Activated CD4-positive, alpha-beta T cell treated with anti-CD3 and anti-CD28 coated beads for 48 hours (primary cell): ENCODE measurements at regions not wholly inside any gene's neighbourhood (a gene's known extent, or its start where the extent isn't known, plus 50 kb on each side); places are given as distances from the start of the nearest gene placed in this dataset.
"Not testable (repeated sequence)": the region's sequence is repeated elsewhere in the genome, so short reads cannot be mapped to it uniquely, and the experiment has no call there.

Experiments
- DNase-seq: peaks from one replicate; pipeline ENCODE4 v3.0.0-alpha.2; 2020

DNA sequence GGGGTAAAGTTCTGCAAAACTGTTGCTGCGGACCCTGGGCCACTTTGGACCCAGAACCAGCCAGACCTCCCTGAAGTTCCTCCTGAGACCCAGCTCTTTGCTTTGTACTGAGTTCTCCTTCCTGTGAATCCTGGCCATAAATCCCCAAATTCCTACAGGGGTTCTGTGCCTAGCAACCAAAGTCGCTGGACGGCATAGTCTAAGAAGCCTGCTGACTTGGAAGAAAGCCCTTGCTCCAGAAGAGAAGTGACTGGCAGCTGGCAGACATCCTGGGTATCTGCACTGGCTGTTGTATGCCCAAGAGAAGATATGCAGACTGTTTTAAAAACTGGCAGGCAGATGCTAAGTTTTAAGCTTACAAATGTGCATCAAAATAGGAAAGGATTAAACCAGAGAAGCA is 99.9 kb upstream of the SLC24A4 start:
- DNase-seq = no peak

DNA sequence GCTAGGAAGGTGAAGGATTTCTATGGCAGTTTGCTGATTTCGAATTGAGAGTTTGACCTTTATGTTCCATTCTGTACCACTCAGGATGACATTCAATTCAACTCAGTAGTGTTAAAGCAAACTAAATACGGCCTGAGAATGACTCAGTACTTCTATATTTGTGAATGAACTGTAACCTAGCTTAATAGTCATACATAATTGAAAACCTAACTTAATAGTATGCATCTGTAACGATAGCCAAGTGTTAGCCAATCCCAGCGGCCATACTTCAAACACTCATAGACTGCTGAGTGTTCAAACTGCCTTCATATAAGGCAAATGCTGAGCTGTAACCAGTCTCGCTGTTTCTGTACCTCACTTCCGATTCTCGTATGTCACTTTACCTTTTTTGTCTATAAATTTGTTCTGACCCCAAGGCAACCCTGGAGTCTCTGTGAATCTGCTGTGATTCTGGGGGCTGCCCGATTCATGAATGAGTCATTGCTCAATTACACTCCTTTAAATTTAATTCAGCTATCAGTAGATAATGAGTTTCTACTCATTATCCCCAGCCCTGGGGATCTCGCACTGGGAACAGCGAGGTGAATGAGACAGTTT is 98.5 kb upstream of the SLC24A4 start:
- no peak for DNase-seq

DNA sequence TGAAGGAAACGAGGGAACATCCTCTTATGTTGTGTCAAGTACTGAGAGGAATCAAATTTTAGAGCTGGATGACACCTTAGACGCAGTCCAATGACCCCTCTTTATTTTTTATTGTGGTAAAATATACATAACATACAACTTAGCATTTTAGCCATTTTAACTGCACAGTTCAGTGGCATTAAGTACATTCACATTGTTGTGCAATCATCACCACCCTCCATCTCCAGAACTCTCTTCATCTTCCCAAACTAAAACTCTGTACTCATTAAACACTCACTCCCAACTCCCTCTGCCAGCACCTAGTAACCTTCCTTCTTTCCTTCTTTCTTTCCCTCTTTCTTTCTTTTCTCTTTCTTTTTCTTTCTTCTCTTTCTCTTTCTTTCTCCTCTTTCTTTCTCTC is 97.2 kb upstream of the SLC24A4 start:
- DNase-seq = no peak

DNA sequence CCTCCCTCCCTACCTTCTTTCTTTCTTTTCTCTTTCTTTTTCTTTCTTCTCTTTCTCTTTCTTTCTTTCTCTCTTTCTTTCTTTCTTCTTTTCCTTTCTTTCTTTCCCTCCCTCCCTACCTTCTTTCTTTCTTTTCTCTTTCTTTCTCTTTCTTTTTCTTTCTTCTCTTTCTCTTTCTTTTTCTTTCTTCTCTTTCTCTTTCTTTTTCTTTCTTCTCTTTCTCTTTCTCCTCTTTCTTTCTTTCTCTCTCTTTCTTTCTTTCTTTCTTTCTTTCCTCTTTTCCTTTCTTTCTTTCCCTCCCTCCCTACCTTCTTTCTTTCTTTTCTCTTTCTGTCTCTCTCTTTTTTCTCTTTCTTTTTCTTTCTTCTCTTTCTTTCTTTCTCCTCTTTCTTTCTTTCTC is 96.8 kb upstream of the SLC24A4 start:
- not testable (repeated sequence) for DNase-seq

DNA sequence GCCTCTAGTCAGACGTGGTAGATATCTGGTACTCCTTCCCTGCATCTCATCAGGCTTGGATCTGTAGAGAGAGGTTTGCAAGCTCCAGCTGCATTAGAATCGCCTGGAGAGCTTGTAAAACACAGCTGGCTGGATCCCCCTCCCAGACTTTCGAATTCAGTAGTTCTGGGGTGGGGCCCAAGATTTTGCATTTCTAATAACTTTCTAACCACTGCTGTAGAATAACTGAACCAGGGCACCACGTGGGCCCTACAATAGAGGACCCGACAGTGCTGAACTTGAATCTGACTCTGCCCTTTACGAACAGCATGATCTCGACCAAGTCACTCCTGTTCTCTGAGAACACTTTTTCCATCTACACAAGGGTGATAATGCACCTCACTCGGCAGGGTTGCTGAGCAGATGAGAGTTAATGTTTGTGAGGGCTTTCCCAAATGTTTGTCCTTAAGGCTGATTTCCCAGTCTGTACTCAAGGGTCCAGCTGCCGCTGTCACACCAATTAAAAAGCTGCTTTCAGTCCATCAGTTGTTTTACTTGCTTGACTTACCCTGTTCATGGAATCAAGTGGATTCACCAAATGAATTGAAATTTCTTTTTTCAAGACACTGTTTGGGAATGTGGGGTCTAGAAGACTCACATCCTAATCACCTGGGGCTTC is 86.6 kb upstream of the SLC24A4 start:
- no peak for DNase-seq

DNA sequence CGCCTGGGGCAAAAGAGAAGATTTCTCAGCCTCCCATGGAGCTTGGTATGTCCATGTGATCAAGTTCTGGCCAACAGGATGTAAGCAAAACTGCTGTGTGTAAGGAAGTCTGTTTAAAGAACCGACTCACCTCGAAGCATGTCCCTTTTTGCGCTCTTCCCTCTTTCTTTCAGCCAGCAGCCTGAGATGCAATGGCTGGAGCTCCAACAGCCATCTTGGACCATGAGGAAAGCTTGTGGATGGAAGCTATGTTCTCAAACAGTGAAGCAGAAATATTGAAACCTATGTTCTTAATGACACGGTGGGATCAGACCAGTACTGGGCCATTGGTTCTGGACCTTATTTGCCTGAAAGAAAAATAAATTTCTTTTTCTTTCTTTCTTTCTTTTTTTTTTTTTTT is 82.3 kb upstream of the SLC24A4 start:
- no peak for DNase-seq

DNA sequence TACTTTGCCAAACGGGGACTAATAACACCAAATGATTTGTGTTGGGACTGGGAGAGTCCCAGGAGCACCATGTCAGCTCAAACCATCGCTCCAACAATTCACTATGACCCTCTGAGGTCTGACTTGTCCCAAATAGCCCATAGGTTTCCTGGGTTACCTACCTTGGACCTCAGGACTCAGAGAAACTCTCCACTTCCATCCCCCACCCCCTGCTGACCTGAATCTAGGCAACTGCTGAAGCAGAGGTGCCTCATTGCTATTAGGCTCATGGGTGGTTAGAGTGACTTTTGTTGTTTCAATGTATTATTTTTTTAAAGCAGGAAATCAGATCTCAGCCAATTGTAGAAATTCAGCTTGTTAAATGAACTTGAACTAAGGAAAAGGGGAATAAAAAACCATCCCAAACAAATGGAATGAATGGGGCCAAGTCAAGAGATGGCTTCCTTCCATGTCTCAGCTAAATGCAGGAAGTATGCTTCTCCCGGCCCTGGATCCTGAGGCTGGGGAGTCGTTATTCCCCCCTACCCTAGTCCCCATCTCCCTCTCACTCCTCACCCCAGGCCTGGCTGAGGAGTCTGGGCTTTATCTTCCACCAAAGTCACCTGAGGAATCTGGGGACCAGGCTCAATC is 80.9 kb upstream of the SLC24A4 start:
- DNase-seq = no peak

DNA sequence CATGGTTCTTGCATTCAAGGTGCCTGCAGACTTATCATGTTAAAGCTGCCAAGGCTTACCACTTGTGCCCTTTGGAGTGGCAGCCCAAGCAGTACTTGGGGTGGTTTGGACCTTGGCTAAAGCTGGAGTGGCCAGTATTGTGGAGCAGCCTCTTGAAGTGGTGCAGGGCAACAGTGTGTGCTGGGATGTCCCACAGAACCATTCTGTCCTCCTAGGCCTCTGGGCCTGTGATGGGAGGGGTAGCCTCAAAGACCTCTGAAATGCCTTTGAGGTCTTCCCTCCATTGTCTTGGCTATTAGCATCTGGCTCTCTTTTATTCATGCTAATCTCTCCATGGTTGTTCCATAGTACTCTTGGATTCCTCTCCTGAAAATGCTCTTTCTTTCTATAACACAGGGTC is 78.2 kb upstream of the SLC24A4 start:
- DNase-seq = no peak

DNA sequence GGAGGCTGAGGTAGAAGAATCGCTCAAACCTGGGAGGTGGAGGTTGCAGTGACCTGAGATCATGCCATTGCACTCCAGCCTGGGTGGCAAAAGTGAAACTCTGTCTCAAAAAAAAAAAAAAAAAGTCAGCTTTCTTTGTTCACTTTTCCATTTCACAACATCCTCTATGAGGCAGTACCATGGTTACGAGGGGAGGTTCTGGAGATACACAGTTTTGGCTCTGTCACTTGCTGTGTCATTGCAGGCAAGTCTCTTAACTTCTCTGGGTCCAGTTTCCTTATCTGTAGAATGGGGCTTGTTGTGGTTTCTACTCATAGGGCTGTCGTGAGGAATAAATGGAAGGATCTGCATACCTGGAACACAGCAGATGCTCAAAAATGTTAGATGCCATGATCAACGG is 75.6 kb upstream of the SLC24A4 start:
- no peak for DNase-seq

DNA sequence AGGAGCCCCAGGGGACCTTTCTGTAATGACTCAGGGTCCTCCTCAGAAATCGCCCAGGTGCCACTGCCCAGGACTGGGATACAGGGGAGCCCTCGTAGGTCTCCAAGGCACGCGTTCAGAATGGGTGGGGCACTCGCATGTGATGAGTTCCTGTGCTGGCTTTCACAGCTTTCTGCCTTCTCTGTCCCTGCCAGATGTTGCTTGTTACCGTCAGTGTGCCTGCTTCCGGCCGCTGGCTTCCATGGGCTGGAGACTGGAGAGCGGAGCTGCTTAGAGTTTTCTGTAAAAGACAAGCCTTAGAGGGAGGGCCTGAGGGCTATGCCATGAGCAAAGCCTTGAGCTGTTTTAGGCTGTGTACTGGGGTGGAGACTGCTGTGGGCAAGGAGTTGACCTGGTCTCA is 75.0 kb upstream of the SLC24A4 start:
- no peak for DNase-seq

DNA sequence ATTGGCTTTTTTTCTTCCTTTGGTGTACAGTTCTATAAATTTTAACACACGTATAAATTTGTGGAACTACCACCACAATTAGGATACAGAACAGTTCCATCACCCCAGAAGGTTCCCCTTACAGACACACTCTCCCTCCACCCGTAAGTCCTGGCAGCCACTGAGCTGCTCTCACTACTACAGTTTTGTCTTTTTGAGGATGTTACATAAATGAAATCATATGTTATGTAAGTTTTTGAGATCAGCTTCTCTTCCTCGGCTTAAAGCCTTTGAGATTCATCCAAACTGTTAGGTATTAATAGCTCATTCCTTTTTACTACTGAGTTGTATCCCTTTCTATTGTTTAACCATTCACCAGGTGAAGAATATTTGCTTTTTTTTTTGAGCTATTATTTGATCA is 74.3 kb upstream of the SLC24A4 start:
- no peak for DNase-seq

DNA sequence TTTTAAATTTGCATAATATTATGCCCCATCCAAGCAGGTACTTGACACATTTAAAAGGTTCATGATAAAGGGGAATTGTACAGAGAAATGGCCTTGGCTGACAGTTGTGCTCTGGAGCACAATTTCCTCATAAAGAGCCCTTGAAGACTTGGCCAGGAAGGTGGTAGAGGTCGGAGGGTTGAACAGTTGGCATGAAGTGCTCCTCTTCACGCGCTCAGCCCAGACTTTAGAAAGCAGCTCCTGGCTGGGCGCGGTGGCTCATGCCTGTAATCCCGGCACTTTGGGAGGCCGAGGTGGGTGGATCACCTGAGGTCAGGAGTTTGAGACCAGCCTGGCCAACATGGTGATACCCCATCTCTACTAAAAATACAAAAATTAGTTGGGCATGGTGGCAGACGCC is 72.6 kb upstream of the SLC24A4 start:
- DNase-seq = not testable (repeated sequence)

DNA sequence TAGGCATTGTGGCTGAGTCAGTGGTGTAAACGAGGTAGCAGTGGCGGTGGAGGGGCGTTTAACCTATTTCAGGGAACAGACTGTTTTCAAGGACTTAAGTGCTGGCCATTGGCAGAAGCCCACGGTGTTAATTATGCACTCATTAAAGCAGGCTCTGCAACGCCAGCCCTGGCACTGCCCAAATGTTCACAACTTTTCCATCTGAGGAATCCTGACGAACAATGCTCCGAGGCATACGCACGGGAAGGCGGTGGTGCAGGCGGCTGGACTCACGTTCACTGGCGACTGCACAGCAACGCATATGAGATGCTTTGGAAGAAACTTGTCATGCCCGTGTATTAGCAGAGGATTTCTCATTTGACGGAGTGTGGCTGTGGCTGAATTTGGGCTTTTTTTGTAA is 70.6 kb upstream of the SLC24A4 start:
- no peak for DNase-seq

DNA sequence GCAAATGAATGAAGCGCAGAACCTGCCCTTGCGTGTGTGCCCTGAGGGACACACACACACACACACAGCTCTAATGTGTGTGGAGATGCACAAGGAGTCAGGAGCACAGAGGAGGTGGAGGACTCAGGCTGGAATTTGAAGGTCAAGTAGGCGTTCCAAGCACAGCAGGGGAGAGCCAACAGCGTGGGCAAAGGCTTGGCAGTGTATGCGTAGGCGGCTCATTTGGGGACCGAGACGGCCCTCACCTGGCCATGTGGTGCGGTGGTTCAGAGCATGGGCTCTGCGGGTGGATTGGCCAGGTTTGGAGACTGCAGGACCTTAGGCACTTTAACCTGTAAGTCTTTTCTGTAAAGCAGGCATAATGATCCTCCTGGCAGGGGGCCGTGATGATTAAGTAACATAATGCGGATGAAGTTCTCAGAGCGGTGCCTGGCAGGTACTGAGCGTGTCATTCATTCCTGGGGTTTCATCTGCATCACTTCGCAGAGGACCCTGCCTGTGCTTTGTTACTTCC is 69.5 kb upstream of the SLC24A4 start:
- no peak for DNase-seq

DNA sequence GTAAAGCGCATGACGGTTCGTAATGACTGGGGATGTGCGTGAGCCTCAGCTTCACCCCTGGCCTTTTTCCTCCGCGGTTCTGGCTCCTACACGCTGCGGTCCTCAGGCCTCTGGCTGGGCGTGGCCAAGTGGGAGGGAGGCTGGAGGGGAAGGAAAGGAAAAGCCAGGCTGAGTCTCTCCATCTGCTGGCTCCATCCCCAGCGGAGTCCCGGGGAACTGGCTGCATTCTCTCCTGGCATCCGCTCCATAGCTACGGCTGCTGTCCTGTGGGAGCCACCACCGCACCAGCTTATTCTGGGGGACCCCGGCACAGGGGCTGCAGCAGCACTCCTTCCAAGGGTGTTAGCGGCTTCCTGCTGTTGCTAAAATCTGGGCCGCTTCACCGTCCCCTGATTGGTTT is 68.2 kb upstream of the SLC24A4 start:
- no peak for DNase-seq

DNA sequence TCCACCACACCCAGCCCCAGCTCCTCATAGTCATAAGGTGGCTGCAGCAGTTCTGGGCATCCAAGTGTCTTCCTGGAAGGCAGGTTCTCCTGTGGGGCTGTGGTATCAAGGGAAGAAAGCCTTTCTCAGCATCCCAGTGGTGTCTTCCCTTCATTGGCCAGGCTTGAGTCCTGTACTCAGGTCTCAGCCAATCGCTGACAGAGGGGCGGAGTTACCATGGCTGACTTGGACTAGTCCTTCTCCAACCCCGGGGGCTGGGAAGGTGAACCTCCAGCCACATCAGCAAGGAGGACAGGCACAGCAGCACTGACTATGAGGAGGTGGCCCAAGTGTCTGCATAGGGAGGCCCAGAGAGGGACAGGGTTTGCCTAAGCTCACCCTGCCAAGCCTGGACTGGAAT is 64.0 kb upstream of the SLC24A4 start:
- DNase-seq = peak; percentile 21

DNA sequence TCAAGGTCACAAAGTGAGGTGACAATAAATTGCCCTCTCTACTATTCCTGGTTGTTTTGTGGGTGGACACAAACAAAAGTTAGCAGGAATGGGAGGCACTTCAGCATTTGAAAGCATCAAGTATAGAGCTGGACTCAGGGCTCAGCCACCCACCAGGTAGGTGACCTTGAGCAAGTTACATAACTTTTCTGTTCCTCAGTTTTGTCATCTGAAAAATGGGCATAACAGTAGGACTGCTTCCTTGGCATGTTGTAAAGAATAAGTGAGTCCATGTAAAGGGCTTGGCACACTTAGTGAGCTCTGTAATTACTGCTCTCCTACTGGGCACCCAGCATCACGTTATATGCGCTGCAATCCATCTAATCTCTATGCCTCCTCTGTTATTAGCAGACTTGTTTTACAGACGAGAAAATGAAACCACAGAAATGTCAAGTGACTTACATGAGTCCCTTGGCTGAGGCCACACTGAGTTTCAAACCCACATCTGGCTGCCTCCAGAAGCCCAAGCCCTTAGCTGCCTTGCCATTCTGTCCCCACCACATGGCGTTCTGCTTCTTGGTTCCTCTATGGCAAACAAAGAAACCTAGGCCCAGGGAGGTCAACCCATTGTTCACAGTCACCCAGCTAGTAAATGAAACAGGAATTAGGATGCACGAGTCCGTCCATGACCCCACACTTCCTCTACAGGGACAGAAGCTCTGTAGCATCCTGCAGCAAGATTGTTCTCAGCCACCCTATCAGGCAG is 63.2 kb upstream of the SLC24A4 start:
- DNase-seq = no peak

DNA sequence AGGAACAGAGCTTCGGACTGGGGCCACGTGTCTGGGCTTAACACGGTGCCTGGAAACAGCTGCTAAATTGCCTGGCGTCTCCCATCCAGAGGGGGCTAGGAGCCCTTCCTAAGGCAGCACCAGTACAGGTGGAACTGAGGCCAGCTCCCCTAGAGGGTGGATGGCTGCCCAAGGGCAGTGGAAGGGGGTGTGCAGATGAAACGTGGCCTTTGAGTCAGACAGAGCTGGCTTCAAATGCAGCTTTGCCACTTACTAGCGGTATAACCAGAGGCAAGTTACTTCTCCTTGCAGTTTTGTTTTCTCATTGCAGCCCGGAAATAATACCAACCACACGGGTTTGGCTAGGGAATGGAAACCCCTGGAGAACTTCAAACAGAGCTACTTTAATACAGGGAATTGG is 59.3 kb upstream of the SLC24A4 start:
- DNase-seq = no peak

DNA sequence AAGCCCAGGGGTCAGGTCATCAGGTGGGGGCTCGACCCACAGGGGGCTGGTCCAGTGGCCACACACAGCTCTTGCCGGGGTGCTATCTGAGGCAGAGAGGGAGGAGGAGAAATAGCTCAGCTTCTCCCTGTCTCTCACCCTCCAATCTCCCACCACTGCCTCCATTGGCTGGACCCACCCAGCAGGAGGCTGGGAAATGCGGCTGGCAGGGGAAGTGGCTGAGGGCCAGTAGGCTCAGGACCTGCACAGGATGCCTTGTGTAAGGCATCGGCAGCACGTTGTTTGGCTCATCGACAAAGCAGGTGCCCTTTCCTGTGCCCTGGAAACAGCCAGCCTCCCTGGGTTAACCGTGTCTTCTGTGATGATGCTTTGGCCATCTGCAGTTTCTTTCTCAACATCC is 58.8 kb upstream of the SLC24A4 start:
- no peak for DNase-seq

DNA sequence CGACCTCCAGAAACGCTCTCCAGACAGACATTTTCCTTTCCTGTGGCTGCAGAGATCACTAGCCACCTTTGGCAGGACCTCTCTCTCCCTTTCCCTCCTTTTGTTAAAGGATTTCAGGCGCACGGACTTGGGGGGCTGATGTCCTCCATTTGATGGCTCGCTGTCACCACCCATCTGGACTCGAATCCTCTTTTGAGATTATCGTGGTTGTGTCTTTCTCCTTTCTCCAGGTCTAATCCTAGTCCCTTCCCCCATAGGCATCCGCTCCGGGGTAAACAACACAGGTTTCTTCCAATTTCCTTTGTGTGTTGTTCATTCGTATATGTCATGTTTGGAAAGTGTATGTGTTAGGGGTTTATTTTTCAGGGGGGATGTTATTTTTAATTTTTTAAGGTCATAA is 56.7 kb upstream of the SLC24A4 start:
- DNase-seq = no peak
